Esophagus muscularis mucosa (tissue), 4 donors: ENCODE measurements at regions not wholly inside any gene's neighbourhood (a gene's known extent, or its start where the extent isn't known, plus 50 kb on each side); places are given as distances from the start of the nearest gene placed in this dataset.

Source experiments
- DNase-seq: peaks from one replicate; pipeline ENCODE4 v3.0.0-alpha.2; 2017; ENCODE audit errors: extremely low spot score
- H3K27ac ChIP-seq, 4 donors: fragments of 200-600 bp; sonication (generic); replicated peaks in 1 of 4; 1 replicate in 3 of 4; 2 replicates in 1 of 4; pipeline ENCODE4 v1.5.1; 2016 to 2019; ENCODE audit warnings: mild to moderate bottlenecking in 1 of 4
- H3K27me3 ChIP-seq, 4 donors: fragments of 200-600 bp; sonication (generic); one replicate each; pipeline versions ENCODE4 v1.5.1 to v1.6.0; 2016 to 2019
- H3K36me3 ChIP-seq, 4 donors: fragments of 200-600 bp; sonication (generic); one replicate each; pipeline ENCODE4 v1.5.1; 2016 to 2019
- H3K4me1 ChIP-seq, 4 donors: fragments of 200-600 bp; sonication (generic); one replicate each; pipeline ENCODE4 v1.5.1; 2016 to 2019
- H3K4me3 ChIP-seq, 4 donors: fragments of 200-600 bp; sonication (generic); 1 replicate in 2 of 4; 2 replicates in 2 of 4; pipeline ENCODE4 v1.5.1; 2016 to 2019; ENCODE audit warnings: mild to moderate bottlenecking in 4 of 4, moderate library complexity in 1 of 4
- H3K9me3 ChIP-seq, 4 donors: fragments of 200-600 bp; sonication (generic); 1 replicate in 3 of 4; 2 replicates in 1 of 4; pipeline ENCODE4 v1.5.1; 2016 to 2019
- EP300 ChIP-seq: sonication (generic); formaldehyde crosslinking; IDR thresholded peaks from one replicate; pipeline ENCODE4 v1.6.1; 2017; ENCODE audit warnings: antibody characterized with exemption
- POLR2A ChIP-seq: fragments of 450-650 bp; IDR thresholded peaks from one replicate; pipeline ENCODE4 v1.6.1; 2017; ENCODE audit warnings: antibody characterized with exemption, moderate library complexity, mild to moderate bottlenecking, low read depth
- POLR2AphosphoS5 ChIP-seq, 2 donors: sonication (generic); formaldehyde crosslinking; IDR thresholded peaks; one replicate each; pipeline ENCODE4 v1.6.1; 2017; ENCODE audit warnings: antibody characterized with exemption in 2 of 2
- WGBS: methylation state at CpG from one replicate; pipeline ENCODE4 v1.1.5; 2018; 5-methylcytosine and 5-hydroxymethylcytosine counted together
- intact Hi-C: fragments of 100-400 bp; cut with DNase I; formaldehyde crosslinking; loops from one replicate; pipeline ENCODE4 v1.15.1; 2023
- TF ChIP-seq, protein P1 (sequence below), 3 experiments: fragments of 200-600 bp in 2 of 3; fragments of 450-650 bp in 1 of 3; sonication (generic) in 2 of 3; IDR thresholded peaks; one replicate each; pipeline ENCODE4 v1.5.1; 2017 to 2019; ENCODE audit warnings: antibody characterized with exemption in 3 of 3, mild to moderate bottlenecking in 2 of 3, moderate library complexity in 1 of 3

DNA sequence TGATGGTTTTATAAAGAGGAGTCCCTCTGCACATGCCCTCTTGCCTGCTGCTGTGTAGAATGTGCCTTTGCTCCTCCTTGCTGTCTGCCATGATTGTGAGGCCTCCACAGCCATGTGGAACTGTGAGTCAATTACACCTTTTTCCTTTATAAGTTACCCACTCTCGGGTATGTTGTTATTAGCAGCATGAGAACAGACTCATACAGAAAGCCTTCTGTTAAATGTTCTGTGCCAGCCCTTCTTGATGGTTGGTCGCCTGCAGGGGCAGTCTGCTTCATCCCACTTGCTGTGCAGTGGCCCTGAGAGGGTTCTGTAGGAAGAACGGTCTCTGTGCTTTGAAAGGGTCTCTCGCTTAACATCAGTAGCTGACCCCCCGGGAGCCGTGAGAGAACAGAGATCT, 248.9 kb upstream of the IGFBP3 start:
- H3K9me3 ChIP-seq, result no peaks in the 10 kb centered on the region
- H3K27ac ChIP-seq, result no peak overlapping the region
- DNase-seq, result peak; percentile 62
- no peaks in the 10 kb centered on the region for H3K27me3 ChIP-seq
- no peaks in the 10 kb centered on the region for H3K4me1 ChIP-seq
- intact Hi-C loops, result no loop called here
- H3K36me3 ChIP-seq, result no peaks in the 10 kb centered on the region
- WGBS, result 81% methylated on average over 6 of the region's 6 CpGs
- TF ChIP-seq POLR2A (no peak), POLR2AphosphoS5 (IDR thresholded peaks at IDR 0.05) (no peak), EP300 (no peak)
- TF ChIP-seq, protein P1, sequence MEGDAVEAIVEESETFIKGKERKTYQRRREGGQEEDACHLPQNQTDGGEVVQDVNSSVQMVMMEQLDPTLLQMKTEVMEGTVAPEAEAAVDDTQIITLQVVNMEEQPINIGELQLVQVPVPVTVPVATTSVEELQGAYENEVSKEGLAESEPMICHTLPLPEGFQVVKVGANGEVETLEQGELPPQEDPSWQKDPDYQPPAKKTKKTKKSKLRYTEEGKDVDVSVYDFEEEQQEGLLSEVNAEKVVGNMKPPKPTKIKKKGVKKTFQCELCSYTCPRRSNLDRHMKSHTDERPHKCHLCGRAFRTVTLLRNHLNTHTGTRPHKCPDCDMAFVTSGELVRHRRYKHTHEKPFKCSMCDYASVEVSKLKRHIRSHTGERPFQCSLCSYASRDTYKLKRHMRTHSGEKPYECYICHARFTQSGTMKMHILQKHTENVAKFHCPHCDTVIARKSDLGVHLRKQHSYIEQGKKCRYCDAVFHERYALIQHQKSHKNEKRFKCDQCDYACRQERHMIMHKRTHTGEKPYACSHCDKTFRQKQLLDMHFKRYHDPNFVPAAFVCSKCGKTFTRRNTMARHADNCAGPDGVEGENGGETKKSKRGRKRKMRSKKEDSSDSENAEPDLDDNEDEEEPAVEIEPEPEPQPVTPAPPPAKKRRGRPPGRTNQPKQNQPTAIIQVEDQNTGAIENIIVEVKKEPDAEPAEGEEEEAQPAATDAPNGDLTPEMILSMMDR (IDR thresholded peaks at IDR 0.05), result no peak
- no peak overlapping the region for H3K4me3 ChIP-seq

DNA sequence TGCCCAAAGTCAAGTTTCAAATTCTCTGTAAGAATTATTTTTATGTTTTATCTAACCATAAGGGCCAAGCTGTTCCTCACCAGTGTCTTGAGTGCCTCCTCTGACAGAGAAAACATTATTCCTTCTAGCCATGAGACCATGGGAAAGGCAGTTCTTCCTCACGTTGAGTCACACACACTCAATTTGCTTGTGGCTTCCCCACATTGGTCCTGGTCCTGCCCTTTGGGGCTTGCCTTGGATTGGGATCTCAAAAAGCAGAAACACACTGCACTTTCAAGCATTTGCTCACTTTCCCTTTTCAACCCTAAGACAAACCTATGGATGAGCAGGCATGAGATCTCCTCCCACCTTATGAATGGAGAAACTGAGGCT, 248.3 kb upstream of the IGFBP3 start:
- intact Hi-C loops, result no loop called here
- H3K27ac ChIP-seq, result no peak overlapping the region
- no peaks in the 10 kb centered on the region for H3K4me1 ChIP-seq
- no peaks in the 10 kb centered on the region for H3K9me3 ChIP-seq
- TF ChIP-seq POLR2A (no peak), EP300 (no peak), POLR2AphosphoS5 (IDR thresholded peaks at IDR 0.05) (no peak)
- TF ChIP-seq, protein P1 (IDR thresholded peaks at IDR 0.05), result no peak
- no peaks in the 10 kb centered on the region for H3K27me3 ChIP-seq
- no peak overlapping the region for H3K4me3 ChIP-seq
- DNase-seq, result no peak
- H3K36me3 ChIP-seq, result no peaks in the 10 kb centered on the region
- 82% methylated on average over 1 of the region's 1 CpG for WGBS

DNA sequence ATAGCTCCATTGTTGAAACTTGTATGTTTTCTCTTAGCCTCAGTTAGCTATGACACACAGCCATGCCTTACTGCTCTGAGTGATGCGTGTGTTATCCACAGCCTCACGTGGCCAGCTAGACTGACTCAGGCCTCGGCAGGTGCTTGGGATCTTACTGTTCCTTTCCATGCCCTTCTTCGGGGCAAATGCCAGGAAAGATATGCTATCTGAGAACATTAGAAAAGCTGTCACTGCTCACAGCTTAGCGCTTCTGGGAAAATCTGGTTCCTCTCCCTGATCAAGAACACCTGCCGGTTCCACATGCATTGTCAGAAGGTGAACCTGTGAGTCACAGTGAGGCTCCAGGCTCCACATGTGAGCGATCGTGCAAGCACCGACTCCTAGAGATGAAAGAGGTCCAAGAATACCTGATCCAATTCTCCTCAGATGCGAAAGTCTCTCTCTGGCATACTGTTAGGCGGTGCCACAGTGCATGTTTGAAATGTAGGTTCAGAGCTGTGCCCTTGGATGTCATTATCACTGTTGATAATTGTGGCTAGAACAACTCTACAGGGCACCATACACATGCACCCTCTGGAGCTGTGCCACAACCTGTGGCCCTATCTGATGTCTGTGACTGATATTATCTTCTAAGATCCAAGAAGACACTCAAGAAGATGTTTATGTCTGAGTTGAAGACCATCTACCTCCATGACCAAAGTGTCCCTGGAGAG, 247.8 kb upstream of the IGFBP3 start:
- intact Hi-C loops, result no loop called here
- DNase-seq, result peak; percentile 62
- Histone ChIP-seq H3K27me3 (no peaks in the 10 kb centered on the region), H3K4me1 (no peaks in the 10 kb centered on the region), H3K4me3 (no peak overlapping the region), H3K27ac (no peak overlapping the region), H3K9me3 (no peaks in the 10 kb centered on the region), H3K36me3 (no peaks in the 10 kb centered on the region)
- no peak for TF ChIP-seq POLR2A
- no peak for TF ChIP-seq POLR2AphosphoS5 (IDR thresholded peaks at IDR 0.05)
- TF ChIP-seq, protein P1 (IDR thresholded peaks at IDR 0.05), result no peak
- TF ChIP-seq EP300, result no peak
- 97% methylated on average over 9 of the region's 11 CpGs for WGBS

DNA sequence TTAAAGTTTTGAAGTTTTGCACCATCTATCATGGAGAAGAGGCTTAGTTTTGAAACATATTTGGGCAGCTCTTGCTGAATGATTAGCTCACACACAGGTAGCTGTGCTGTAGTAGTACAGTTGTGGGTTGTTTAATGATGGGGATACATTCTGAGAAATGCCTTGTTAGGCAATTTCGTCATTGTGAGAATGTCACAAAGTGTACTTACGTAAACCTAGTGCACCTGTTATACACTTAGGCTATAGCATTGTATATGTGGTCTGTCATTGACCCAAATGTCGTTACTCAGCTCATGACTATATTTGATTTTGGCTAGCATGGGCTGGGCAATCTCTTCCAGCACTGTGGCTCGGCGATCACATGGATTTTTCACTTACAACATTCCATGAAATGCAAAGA, 247.2 kb upstream of the IGFBP3 start:
- Histone ChIP-seq H3K36me3 (no peaks in the 10 kb centered on the region), H3K9me3 (no peaks in the 10 kb centered on the region), H3K4me1 (no peaks in the 10 kb centered on the region), H3K27ac (no peak overlapping the region), H3K4me3 (no peak overlapping the region), H3K27me3 (no peaks in the 10 kb centered on the region)
- DNase-seq, result no peak
- WGBS, result 95% methylated on average over 5 of the region's 5 CpGs
- intact Hi-C loops, result no loop called here
- TF ChIP-seq EP300 (no peak), POLR2A (no peak), POLR2AphosphoS5 (IDR thresholded peaks at IDR 0.05) (no peak)
- TF ChIP-seq, protein P1 (IDR thresholded peaks at IDR 0.05), result no peak

DNA sequence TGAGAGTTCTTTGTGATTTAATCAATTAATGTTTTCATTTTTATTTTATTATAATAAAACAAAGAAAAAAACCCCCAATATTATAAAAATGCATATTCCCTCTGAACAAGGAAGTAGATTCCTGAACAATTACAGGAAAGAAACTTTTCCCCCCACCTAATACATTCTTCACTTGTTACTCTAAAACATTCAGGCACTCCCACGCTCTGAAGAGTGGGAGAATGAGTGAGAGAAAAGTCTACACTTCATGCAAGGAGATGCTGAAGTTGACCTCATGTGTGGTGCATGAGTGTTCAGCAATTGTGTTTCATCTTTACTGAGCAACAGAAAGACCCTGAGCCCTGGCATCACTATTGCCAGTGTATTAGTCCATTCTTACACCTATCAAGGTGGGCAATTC, 244.2 kb upstream of the IGFBP3 start:
- no peak overlapping the region for H3K27ac ChIP-seq
- TF ChIP-seq POLR2A, result no peak
- no peak for TF ChIP-seq EP300
- TF ChIP-seq, protein P1 (IDR thresholded peaks at IDR 0.05), result no peak
- TF ChIP-seq POLR2AphosphoS5 (IDR thresholded peaks at IDR 0.05), result no peak
- 85% methylated on average over 1 of the region's 1 CpG for WGBS

More for the DNA sequence above, 244.2 kb upstream of the IGFBP3 start:
- Histone ChIP-seq H3K9me3 (no peaks in the 10 kb centered on the region), H3K27me3 (no peaks in the 10 kb centered on the region), H3K36me3 (no peaks in the 10 kb centered on the region), H3K4me1 (peaks cover 0 to 6% (median 0%) of the 10 kb centered on the region in 4 donors), H3K4me3 (no peak overlapping the region)
- no peak for DNase-seq
- intact Hi-C loops, result no loop called here
